Vagina (tissue), 2 donors: ENCODE measurements at regions not wholly inside any gene's neighbourhood (a gene's known extent, or its start where the extent isn't known, plus 50 kb on each side); places are given as distances from the start of the nearest gene placed in this dataset.

Experiments used
- POLR2A ChIP-seq, 2 donors: fragments of 450-650 bp; IDR thresholded peaks; one replicate each; pipeline ENCODE4 v1.6.1; 2017; ENCODE audit warnings: antibody characterized with exemption in 2 of 2, mild to moderate bottlenecking in 2 of 2, moderate library complexity in 2 of 2
- POLR2AphosphoS5 ChIP-seq, 2 donors: sonication (generic); formaldehyde crosslinking; IDR thresholded peaks; one replicate each; pipeline ENCODE4 v1.9.0; 2017; ENCODE audit warnings: antibody characterized with exemption in 2 of 2, mild to moderate bottlenecking in 2 of 2, low read depth in 1 of 2; ENCODE audit not compliant: insufficient read depth in 1 of 2
- TF ChIP-seq, protein P1 (sequence below), 3 experiments: fragments of 450-650 bp in 2 of 3; fragments of 200-600 bp in 1 of 3; sonication (generic) in 1 of 3; IDR thresholded peaks; one replicate each; pipeline ENCODE4 v1.5.1; 2017 to 2019; ENCODE audit warnings: antibody characterized with exemption in 3 of 3, mild to moderate bottlenecking in 2 of 3, moderate library complexity in 2 of 3

DNA sequence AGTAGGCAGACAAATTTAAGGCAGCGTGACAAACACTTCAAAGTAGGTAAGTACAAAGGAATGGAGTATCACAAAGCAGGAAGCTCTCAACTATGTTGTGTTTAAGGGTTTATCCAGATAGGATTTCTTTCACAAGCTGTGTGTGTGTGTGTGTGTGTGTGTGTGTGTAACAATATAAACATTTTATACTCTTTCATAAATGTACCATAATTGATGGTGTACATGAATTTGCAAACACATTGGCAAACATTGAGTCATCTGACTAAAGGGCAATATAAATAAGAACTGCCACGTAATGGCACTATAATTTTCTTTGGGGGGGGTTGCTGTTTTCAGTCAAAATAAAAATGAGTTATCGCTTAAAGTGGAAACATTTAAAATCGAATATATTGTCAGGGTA, 1004.4 kb upstream of the DDX18 start:
- TF ChIP-seq POLR2A (IDR thresholded peaks at IDR 0.05) (no peak), POLR2AphosphoS5 (IDR thresholded peaks at IDR 0.05; ENCODE audit: insufficient read depth in 1 of 2, low read depth in 1 of 2) (no peak)
- TF ChIP-seq, protein P1, sequence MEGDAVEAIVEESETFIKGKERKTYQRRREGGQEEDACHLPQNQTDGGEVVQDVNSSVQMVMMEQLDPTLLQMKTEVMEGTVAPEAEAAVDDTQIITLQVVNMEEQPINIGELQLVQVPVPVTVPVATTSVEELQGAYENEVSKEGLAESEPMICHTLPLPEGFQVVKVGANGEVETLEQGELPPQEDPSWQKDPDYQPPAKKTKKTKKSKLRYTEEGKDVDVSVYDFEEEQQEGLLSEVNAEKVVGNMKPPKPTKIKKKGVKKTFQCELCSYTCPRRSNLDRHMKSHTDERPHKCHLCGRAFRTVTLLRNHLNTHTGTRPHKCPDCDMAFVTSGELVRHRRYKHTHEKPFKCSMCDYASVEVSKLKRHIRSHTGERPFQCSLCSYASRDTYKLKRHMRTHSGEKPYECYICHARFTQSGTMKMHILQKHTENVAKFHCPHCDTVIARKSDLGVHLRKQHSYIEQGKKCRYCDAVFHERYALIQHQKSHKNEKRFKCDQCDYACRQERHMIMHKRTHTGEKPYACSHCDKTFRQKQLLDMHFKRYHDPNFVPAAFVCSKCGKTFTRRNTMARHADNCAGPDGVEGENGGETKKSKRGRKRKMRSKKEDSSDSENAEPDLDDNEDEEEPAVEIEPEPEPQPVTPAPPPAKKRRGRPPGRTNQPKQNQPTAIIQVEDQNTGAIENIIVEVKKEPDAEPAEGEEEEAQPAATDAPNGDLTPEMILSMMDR (IDR thresholded peaks at IDR 0.05) = no peak
